ENCODE measurements at regions not wholly inside any gene's neighbourhood (a gene's known extent, or its start where the extent isn't known, plus 50 kb on each side); places are given as distances from the start of the nearest gene placed in this dataset.
A peak's percentile ranks its signal among the peaks of the same experiment; 100 is the strongest.

- DNase-seq: no peak
These were observed 53.4 kb upstream of the PRKACB start for GRCh38 chr1:84090447-84091245.

- no peak for DNase-seq
These were observed 54.2 kb upstream of the PRKACB start for GRCh38 chr1:84089867-84090266.

- no peak for DNase-seq
These were observed 54.6 kb upstream of the PRKACB start for GRCh38 chr1:84089465-84089864.

GRCh38 chr1:84086616-84087015 is 57.5 kb upstream of the PRKACB start:
- DNase-seq: no peak

- DNase-seq: no peak
These were observed 57.9 kb upstream of the PRKACB start for GRCh38 chr1:84086189-84086588.

GRCh38 chr1:84083307-84083706 is 60.8 kb upstream of the PRKACB start:
- no peak for DNase-seq

GRCh38 chr1:84078842-84079202 is 65.2 kb upstream of the PRKACB start:
- DNase-seq: no peak

- DNase-seq: peak; percentile 40
These were observed 65.8 kb upstream of the PRKACB start for GRCh38 chr1:84078108-84078841.

GRCh38 chr1:84077476-84078107 is 66.5 kb upstream of the PRKACB start:
- DNase-seq: peak; percentile 48

- no peak for DNase-seq
These were observed 70.8 kb upstream of the PRKACB start for GRCh38 chr1:84073266-84073665.

GRCh38 chr1:84069236-84069845 is 70.4 kb upstream of the TTLL7 start:
- no peak for DNase-seq

- DNase-seq: no peak
These were observed 63.6 kb upstream of the TTLL7 start for GRCh38 chr1:84062496-84062895.

GRCh38 chr1:84061336-84061735 is 62.4 kb upstream of the TTLL7 start:
- DNase-seq: no peak

GRCh38 chr1:84060781-84061180 is 61.8 kb upstream of the TTLL7 start:
- DNase-seq: no peak

- no peak for DNase-seq
These were observed 49.9 kb upstream of the TTLL7 start for GRCh38 chr1:84048820-84049219.

Data from NK-92 treated with Interleukin-12 subunit alpha and Interleukin-12 subunit beta, amount 100 ng/mL, for 24 hours (cell line).